GM12878 (cell line): ENCODE measurements at regions not wholly inside any gene's neighbourhood (a gene's known extent, or its start where the extent isn't known, plus 50 kb on each side); places are given as distances from the start of the nearest gene placed in this dataset.

Experiments used
- CHD4 ChIP-seq: fragments of 200-600 bp; sonication (generic); IDR thresholded peaks from 2 replicates; pipeline ENCODE4 v1.6.1; 2016; ENCODE audit warnings: mild to moderate bottlenecking
- CREM ChIP-seq: IDR thresholded peaks from 2 replicates; pipeline ENCODE4 v1.6.1; 2014; ENCODE audit warnings: antibody characterized with exemption, low read depth
- CTCF ChIP-seq, 3 experiments: IDR thresholded peaks in 2 of 3; conservative IDR thresholded peaks in 1 of 3; 2 replicates each; pipeline ENCODE4 v1.5.1; 2011; ENCODE audit warnings: low read depth in 3 of 3, low read length in 3 of 3, mild to moderate bottlenecking in 3 of 3, control low read depth in 2 of 3, moderate library complexity in 2 of 3, inconsistent platforms in 1 of 3, mixed read lengths in 1 of 3; ENCODE audit not compliant: control insufficient read depth in 2 of 3, insufficient read depth in 1 of 3; ENCODE audit errors: extremely low read depth in 1 of 3
- E2F4 ChIP-seq: IDR thresholded peaks from 2 replicates; pipeline ENCODE4 v1.6.1; 2012; ENCODE audit warnings: low read depth, low read length, improper control_type of control experiment
- EP300 ChIP-seq, 2 experiments: fragments of 150-350 bp in 1 of 2; IDR thresholded peaks; 2 replicates each; pipeline ENCODE4 v1.6.1; 2011 to 2012; ENCODE audit warnings: low read depth in 2 of 2, low read length in 2 of 2, borderline replicate concordance in 1 of 2, improper control_type of control experiment in 1 of 2, inconsistent platforms in 1 of 2; ENCODE audit not compliant: control insufficient read depth in 1 of 2
- EZH2 ChIP-seq: IDR thresholded peaks from 2 replicates; pipeline ENCODE4 v1.6.1; 2012; ENCODE audit warnings: low read depth, mild to moderate bottlenecking, control low read depth, inconsistent platforms, low read length, borderline replicate concordance; ENCODE audit not compliant: control insufficient read depth
- FOXM1 ChIP-seq: IDR thresholded peaks from 2 replicates; pipeline ENCODE4 v1.6.1; 2012; ENCODE audit warnings: low read depth, mild to moderate bottlenecking, inconsistent platforms, low read length, moderate library complexity
- POLR2AphosphoS5 ChIP-seq: IDR thresholded peaks from 2 replicates; pipeline ENCODE4 v1.6.1; 2011; ENCODE audit warnings: mild to moderate bottlenecking, low read length, inconsistent platforms
- RB1 ChIP-seq: fragments of 450-650 bp; formaldehyde crosslinking; IDR thresholded peaks from 2 replicates; pipeline ENCODE4 v1.6.1; 2017; ENCODE audit warnings: mild to moderate bottlenecking, borderline replicate concordance
- RCOR1 ChIP-seq: conservative IDR thresholded peaks from 2 replicates; pipeline ENCODE4 v1.6.1; 2012; ENCODE audit warnings: low read depth, low read length, improper control_type of control experiment
- USF2 ChIP-seq: IDR thresholded peaks from 2 replicates; pipeline ENCODE4 v1.6.1; 2011; ENCODE audit warnings: low read depth, low read length, improper control_type of control experiment, borderline replicate concordance
- ZBTB33 ChIP-seq: fragments of 450-650 bp; IDR thresholded peaks from 2 replicates; pipeline ENCODE4 v1.6.1; 2017; ENCODE audit warnings: mild to moderate bottlenecking
- ZNF274 ChIP-seq: IDR thresholded peaks from one replicate; pipeline ENCODE4 v1.8.0; 2011; ENCODE audit not compliant: insufficient read length, insufficient read depth

GRCh38 chr10:6694447-6695140 is 114.5 kb upstream of the PRKCQ start:
- no peak for TF ChIP-seq E2F4
- TF ChIP-seq CTCF (IDR thresholded peaks at IDR 0.05 in 2 of 3, conservative IDR thresholded peaks at IDR 0.05 in 1 of 3; ENCODE audit: control insufficient read depth in 2 of 3, extremely low read depth in 1 of 3, insufficient read depth in 1 of 3, low read depth in 3 of 3, low read length in 3 of 3) = no peak
- no peak for TF ChIP-seq ZBTB33
- TF ChIP-seq CREM = no peak
- no peak for TF ChIP-seq EZH2
- TF ChIP-seq EP300 (IDR thresholded peaks at IDR 0.05; ENCODE audit: borderline replicate concordance in 1 of 2, control insufficient read depth in 1 of 2, low read depth in 2 of 2, low read length in 2 of 2) = no peak
- no peak for TF ChIP-seq CHD4
- TF ChIP-seq RCOR1 = no peak
- no peak for TF ChIP-seq ZNF274
- no peak for TF ChIP-seq POLR2AphosphoS5
- TF ChIP-seq USF2 = no peak
- TF ChIP-seq RB1 = no peak
- no peak for TF ChIP-seq FOXM1
